Esophagus muscularis mucosa (tissue), 4 donors: ENCODE measurements at regions not wholly inside any gene's neighbourhood (a gene's known extent, or its start where the extent isn't known, plus 50 kb on each side); places are given as distances from the start of the nearest gene placed in this dataset.
"Not testable (repeated sequence)": the region's sequence is repeated elsewhere in the genome, so short reads cannot be mapped to it uniquely, and the experiment has no call there.

Experiments
- EP300 ChIP-seq: sonication (generic); formaldehyde crosslinking; IDR thresholded peaks from one replicate; pipeline ENCODE4 v1.6.1; 2017; ENCODE audit warnings: antibody characterized with exemption
- POLR2A ChIP-seq: fragments of 450-650 bp; IDR thresholded peaks from one replicate; pipeline ENCODE4 v1.6.1; 2017; ENCODE audit warnings: antibody characterized with exemption, moderate library complexity, mild to moderate bottlenecking, low read depth
- POLR2AphosphoS5 ChIP-seq, 2 donors: sonication (generic); formaldehyde crosslinking; IDR thresholded peaks; one replicate each; pipeline ENCODE4 v1.6.1; 2017; ENCODE audit warnings: antibody characterized with exemption in 2 of 2
- TF ChIP-seq, protein P1 (sequence below), 3 experiments: fragments of 200-600 bp in 2 of 3; fragments of 450-650 bp in 1 of 3; sonication (generic) in 2 of 3; IDR thresholded peaks; one replicate each; pipeline ENCODE4 v1.5.1; 2017 to 2019; ENCODE audit warnings: antibody characterized with exemption in 3 of 3, mild to moderate bottlenecking in 2 of 3, moderate library complexity in 1 of 3

- not testable (repeated sequence) for TF ChIP-seq POLR2A; EP300; POLR2AphosphoS5 (IDR thresholded peaks at IDR 0.05)
- TF ChIP-seq, protein P1, sequence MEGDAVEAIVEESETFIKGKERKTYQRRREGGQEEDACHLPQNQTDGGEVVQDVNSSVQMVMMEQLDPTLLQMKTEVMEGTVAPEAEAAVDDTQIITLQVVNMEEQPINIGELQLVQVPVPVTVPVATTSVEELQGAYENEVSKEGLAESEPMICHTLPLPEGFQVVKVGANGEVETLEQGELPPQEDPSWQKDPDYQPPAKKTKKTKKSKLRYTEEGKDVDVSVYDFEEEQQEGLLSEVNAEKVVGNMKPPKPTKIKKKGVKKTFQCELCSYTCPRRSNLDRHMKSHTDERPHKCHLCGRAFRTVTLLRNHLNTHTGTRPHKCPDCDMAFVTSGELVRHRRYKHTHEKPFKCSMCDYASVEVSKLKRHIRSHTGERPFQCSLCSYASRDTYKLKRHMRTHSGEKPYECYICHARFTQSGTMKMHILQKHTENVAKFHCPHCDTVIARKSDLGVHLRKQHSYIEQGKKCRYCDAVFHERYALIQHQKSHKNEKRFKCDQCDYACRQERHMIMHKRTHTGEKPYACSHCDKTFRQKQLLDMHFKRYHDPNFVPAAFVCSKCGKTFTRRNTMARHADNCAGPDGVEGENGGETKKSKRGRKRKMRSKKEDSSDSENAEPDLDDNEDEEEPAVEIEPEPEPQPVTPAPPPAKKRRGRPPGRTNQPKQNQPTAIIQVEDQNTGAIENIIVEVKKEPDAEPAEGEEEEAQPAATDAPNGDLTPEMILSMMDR (IDR thresholded peaks at IDR 0.05): not testable (repeated sequence)
These were observed 448.5 kb upstream of the FOXG1 start for GRCh38 chr14:28317890-28318675.
